GM21423 (cell line): ENCODE measurements at regions not wholly inside any gene's neighbourhood (a gene's known extent, or its start where the extent isn't known, plus 50 kb on each side); places are given as distances from the start of the nearest gene placed in this dataset.

Source experiments
- ATAC-seq: cut with Tn5 transposase; IDR thresholded peaks from one replicate; pipeline ENCODE4 v1.9.1; 2021; ENCODE audit warnings: mild to moderate bottlenecking, moderate library complexity; ENCODE audit not compliant: unreplicated experiment

DNA sequence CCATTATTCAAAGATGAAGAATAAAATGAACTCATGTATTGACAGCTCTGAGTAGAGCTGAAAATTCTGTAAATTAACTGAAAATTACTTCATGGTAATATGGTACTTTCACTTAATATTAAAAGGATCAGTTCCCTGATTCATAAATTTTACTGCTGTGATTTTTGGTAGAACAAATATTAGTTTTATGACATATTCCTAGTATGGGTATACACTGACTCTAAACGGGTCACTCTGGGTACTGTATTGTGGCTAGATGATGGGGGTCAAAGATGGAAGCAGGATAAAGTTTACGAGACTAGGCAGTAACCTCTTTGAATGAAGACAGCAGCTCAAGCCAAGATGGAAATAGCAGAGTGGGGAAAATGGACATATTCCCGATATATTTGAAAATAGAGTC, 135.5 kb downstream of the NUAK1 start:
- no peak for ATAC-seq

DNA sequence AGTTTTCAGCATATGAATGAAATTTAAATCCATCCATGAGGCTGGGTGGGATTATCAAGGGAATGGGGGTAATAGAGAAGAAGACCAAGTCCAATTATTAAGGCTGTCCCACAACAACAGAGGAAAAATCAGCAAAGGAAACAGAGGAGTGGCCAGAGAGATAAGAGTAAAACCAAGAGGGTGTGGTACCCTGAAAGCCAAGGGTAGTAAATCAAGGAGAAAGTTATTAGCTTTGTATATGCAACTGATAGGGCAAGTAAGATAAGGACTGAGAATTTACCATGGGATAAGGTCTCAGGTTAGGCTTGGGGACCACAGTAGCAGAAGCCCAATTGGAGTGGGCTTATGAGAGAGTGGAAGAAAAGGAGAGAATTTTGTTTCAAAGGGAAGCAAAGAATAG, 134.5 kb downstream of the NUAK1 start:
- ATAC-seq: no peak

DNA sequence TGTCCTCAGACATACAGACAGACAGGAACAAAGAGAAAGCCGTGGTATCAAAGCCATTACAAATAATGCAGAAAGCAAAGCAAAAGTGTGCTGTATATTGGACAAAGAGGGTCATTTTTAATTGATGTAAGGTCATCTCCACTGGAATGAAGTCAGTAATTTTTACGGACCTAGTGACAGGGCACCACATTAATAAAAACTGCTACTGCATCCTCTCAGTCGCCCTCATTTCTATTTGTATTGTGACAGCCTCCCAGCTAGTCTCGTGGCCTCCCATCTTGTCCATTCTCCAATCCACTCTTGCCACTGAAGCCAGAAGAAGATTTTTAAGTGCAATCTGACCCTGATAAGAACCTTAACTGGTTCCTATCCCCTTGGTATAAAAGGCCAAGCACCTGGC, 132.4 kb downstream of the NUAK1 start:
- ATAC-seq: no peak

DNA sequence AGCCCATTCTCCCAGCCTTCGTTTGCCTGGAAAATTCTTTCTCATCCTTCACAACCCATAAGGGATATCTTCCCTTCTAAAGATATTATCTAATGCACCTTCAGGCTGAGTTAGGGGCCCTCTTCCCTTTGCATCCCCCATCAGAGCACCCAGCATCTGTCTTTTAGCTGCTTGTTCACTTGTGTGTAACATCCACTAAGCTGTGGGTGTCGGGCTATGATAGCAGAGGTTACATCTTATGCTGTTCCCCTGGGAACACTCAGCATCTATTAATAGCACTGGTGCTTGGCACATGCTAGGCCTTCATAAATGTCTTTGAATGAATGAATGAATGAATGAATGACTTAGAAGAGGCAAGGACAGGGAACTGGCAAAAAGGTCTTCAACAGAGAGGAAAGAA, 131.8 kb downstream of the NUAK1 start:
- ATAC-seq: no peak

DNA sequence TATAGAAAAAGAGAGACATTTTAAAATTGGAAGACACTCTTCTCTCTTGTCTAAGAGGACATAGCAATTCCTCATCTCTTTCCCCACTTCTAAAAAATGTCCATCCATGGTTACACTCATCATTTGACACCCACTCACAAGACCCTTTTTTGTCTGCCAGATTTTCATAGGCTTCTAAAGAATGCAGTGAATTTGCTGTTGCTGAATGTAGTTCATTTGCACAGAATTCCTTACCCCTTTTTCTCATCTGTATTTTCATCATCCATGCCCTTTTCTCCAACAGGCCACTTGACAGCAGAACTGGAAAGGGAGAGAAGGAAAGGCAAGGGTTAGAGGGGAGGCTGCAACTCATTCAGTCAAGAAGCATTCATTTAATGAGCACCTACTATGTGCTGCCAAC, 128.0 kb downstream of the NUAK1 start:
- ATAC-seq: no peak
